Spleen (tissue), 7 donors: ENCODE measurements at regions not wholly inside any gene's neighbourhood (a gene's known extent, or its start where the extent isn't known, plus 50 kb on each side); places are given as distances from the start of the nearest gene placed in this dataset.

Experiments used
- POLR2A ChIP-seq, 3 donors: fragments of 450-650 bp; IDR thresholded peaks; one replicate each; pipeline ENCODE4 v1.5.1; 2017; ENCODE audit warnings: antibody characterized with exemption in 3 of 3, mild to moderate bottlenecking in 1 of 3
- POLR2AphosphoS5 ChIP-seq, 3 donors: sonication (generic); formaldehyde crosslinking; IDR thresholded peaks; one replicate each; pipeline ENCODE4 v1.5.1; 2017; ENCODE audit warnings: antibody characterized with exemption in 3 of 3
- TF ChIP-seq, protein P1 (sequence below), 11 experiments: fragments of 200-600 bp in 7 of 11; fragments of 450-650 bp in 4 of 11; sonication (generic) in 4 of 11; IDR thresholded peaks in 8 of 11; conservative IDR thresholded peaks in 3 of 11; 1 replicate in 7 of 11; 2 replicates in 4 of 11; pipeline versions ENCODE4 v1.4.0 to v1.8.0; 2016 to 2021; ENCODE audit warnings: antibody characterized with exemption in 11 of 11, inconsistent platforms in 4 of 11, mild to moderate bottlenecking in 1 of 11
- donor health status: DM: no; HTN: no; CAD: no; lungs with moderate emphysema.
- donor health status: DM: no; HTN: no; CAD: no.
- donor health status: DM: no; HTN: no; CAD: no.

DNA sequence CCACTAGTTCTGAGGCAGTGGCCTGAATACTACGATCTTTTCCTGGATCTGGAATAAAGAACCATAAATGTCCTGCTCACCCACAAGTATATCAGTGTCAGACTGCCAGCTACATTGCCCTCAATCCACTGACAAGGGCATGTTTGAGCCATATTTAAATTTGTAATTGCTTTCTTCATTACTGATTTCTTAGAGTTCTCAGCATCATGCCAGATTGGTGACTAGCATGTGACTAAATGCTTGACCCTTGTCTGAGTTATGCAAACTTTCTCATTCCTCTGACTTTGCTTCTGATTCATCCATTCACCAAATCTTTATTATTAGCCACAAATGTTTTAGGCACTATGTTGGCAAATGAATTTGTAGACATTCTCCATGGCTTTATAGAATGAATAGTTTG, 143.6 kb upstream of the SLC16A7 start:
- TF ChIP-seq, protein P1, sequence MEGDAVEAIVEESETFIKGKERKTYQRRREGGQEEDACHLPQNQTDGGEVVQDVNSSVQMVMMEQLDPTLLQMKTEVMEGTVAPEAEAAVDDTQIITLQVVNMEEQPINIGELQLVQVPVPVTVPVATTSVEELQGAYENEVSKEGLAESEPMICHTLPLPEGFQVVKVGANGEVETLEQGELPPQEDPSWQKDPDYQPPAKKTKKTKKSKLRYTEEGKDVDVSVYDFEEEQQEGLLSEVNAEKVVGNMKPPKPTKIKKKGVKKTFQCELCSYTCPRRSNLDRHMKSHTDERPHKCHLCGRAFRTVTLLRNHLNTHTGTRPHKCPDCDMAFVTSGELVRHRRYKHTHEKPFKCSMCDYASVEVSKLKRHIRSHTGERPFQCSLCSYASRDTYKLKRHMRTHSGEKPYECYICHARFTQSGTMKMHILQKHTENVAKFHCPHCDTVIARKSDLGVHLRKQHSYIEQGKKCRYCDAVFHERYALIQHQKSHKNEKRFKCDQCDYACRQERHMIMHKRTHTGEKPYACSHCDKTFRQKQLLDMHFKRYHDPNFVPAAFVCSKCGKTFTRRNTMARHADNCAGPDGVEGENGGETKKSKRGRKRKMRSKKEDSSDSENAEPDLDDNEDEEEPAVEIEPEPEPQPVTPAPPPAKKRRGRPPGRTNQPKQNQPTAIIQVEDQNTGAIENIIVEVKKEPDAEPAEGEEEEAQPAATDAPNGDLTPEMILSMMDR (IDR thresholded peaks at IDR 0.05 in 8 of 11, conservative IDR thresholded peaks at IDR 0.05 in 3 of 11), result no peak
- no peak for TF ChIP-seq POLR2A (IDR thresholded peaks at IDR 0.05)
- no peak for TF ChIP-seq POLR2AphosphoS5 (IDR thresholded peaks at IDR 0.05)
